ENCODE measurements at regions not wholly inside any gene's neighbourhood (a gene's known extent, or its start where the extent isn't known, plus 50 kb on each side); places are given as distances from the start of the nearest gene placed in this dataset.
A peak's percentile ranks its signal among the peaks of the same experiment; 100 is the strongest.
"Not testable (repeated sequence)": the region's sequence is repeated elsewhere in the genome, so short reads cannot be mapped to it uniquely, and the experiment has no call there.

- no peak for DNase-seq
These were observed 68.0 kb upstream of the ZNF157 start for GRCh38 chrX:47302396-47302795.

- DNase-seq: not testable (repeated sequence)
These were observed 63.8 kb upstream of the ZNF157 start for GRCh38 chrX:47306471-47307023.

- DNase-seq: peak; percentile 3
These were observed 58.2 kb upstream of the ZNF157 start for GRCh38 chrX:47311932-47312774.

GRCh38 chrX:47313056-47313455, 57.3 kb upstream of the ZNF157 start:
- no peak for DNase-seq

GRCh38 chrX:47316276-47317025, 53.9 kb upstream of the ZNF157 start:
- no peak for DNase-seq
